Liver (tissue), 3 donors: ENCODE measurements at regions not wholly inside any gene's neighbourhood (a gene's known extent, or its start where the extent isn't known, plus 50 kb on each side); places are given as distances from the start of the nearest gene placed in this dataset.

Experiments
- ATF3 ChIP-seq: IDR thresholded peaks from 2 replicates; pipeline ENCODE4 v1.6.1; 2016; ENCODE audit warnings: antibody characterized with exemption
- CTCF ChIP-seq: fragments of 150-350 bp; IDR thresholded peaks from 2 replicates; pipeline ENCODE4 v1.5.1; 2017; ENCODE audit warnings: improper control_type of control experiment, low read depth, low read length; ENCODE audit not compliant: missing input control
- FOXA2 ChIP-seq: IDR thresholded peaks from 2 replicates; pipeline ENCODE4 v1.6.1; 2016; ENCODE audit warnings: antibody characterized with exemption
- HNF4A ChIP-seq, 2 donors: conservative IDR thresholded peaks; 2 replicates each; pipeline ENCODE4 v1.6.1; 2016; ENCODE audit warnings: antibody characterized with exemption in 2 of 2, mild to moderate bottlenecking in 2 of 2
- JUND ChIP-seq, 2 donors: IDR thresholded peaks; 2 replicates each; pipeline ENCODE4 v1.6.1; 2016; ENCODE audit warnings: antibody characterized with exemption in 2 of 2
- MAX ChIP-seq: IDR thresholded peaks from 2 replicates; pipeline ENCODE4 v1.6.1; 2016; ENCODE audit warnings: antibody characterized with exemption
- RAD21 ChIP-seq, 2 donors: IDR thresholded peaks; 2 replicates each; pipeline ENCODE4 v1.6.1; 2016; ENCODE audit warnings: antibody characterized with exemption in 2 of 2, mild to moderate bottlenecking in 2 of 2
- REST ChIP-seq: IDR thresholded peaks from 2 replicates; pipeline ENCODE4 v1.6.1; 2016; ENCODE audit warnings: antibody characterized with exemption, mild to moderate bottlenecking
- SP1 ChIP-seq: IDR thresholded peaks from 2 replicates; pipeline ENCODE4 v1.6.1; 2018; ENCODE audit warnings: antibody characterized with exemption, mild to moderate bottlenecking
- TAF1 ChIP-seq: conservative IDR thresholded peaks from 2 replicates; pipeline ENCODE4 v1.6.1; 2016; ENCODE audit warnings: antibody characterized with exemption, mild to moderate bottlenecking
- YY1 ChIP-seq: IDR thresholded peaks from 2 replicates; pipeline ENCODE4 v1.6.1; 2016; ENCODE audit warnings: antibody characterized with exemption, mild to moderate bottlenecking
- ZBTB33 ChIP-seq: IDR thresholded peaks from 2 replicates; pipeline ENCODE4 v1.6.1; 2016; ENCODE audit warnings: antibody characterized with exemption
- donor health status: healthy.
- donor health status: healthy.

- TF ChIP-seq CTCF (no peak), SP1 (no peak), TAF1 (no peak), RAD21 (IDR thresholded peaks at IDR 0.05) (no peak), YY1 (no peak), ATF3 (no peak), JUND (IDR thresholded peaks at IDR 0.05) (no peak), MAX (no peak), HNF4A (conservative IDR thresholded peaks at IDR 0.05) (no peak), REST (no peak), ZBTB33 (no peak), FOXA2 (no peak)
Measured at GRCh38 chr5:24804221-24804681, 159.5 kb upstream of the CDH10 start.
